Transverse colon (tissue), 4 donors: ENCODE measurements at regions not wholly inside any gene's neighbourhood (a gene's known extent, or its start where the extent isn't known, plus 50 kb on each side); places are given as distances from the start of the nearest gene placed in this dataset.
"Not testable (repeated sequence)": the region's sequence is repeated elsewhere in the genome, so short reads cannot be mapped to it uniquely, and the experiment has no call there.

Source experiments
- POLR2AphosphoS5 ChIP-seq, 3 donors: sonication (generic); formaldehyde crosslinking; IDR thresholded peaks; one replicate each; pipeline ENCODE4 v1.6.1; 2016; ENCODE audit warnings: antibody characterized with exemption in 3 of 3
- TF ChIP-seq, protein P1 (sequence below), 5 experiments: fragments of 200-600 bp in 3 of 5; fragments of 450-650 bp in 2 of 5; sonication (generic) in 3 of 5; IDR thresholded peaks; 1 replicate in 2 of 5; 2 replicates in 3 of 5; pipeline ENCODE4 v1.5.1; 2016 to 2017; ENCODE audit warnings: antibody characterized with exemption in 5 of 5, inconsistent platforms in 3 of 5, mild to moderate bottlenecking in 2 of 5, moderate library complexity in 1 of 5

- TF ChIP-seq POLR2AphosphoS5 (IDR thresholded peaks at IDR 0.05): not testable (repeated sequence)
- TF ChIP-seq, protein P1, sequence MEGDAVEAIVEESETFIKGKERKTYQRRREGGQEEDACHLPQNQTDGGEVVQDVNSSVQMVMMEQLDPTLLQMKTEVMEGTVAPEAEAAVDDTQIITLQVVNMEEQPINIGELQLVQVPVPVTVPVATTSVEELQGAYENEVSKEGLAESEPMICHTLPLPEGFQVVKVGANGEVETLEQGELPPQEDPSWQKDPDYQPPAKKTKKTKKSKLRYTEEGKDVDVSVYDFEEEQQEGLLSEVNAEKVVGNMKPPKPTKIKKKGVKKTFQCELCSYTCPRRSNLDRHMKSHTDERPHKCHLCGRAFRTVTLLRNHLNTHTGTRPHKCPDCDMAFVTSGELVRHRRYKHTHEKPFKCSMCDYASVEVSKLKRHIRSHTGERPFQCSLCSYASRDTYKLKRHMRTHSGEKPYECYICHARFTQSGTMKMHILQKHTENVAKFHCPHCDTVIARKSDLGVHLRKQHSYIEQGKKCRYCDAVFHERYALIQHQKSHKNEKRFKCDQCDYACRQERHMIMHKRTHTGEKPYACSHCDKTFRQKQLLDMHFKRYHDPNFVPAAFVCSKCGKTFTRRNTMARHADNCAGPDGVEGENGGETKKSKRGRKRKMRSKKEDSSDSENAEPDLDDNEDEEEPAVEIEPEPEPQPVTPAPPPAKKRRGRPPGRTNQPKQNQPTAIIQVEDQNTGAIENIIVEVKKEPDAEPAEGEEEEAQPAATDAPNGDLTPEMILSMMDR (IDR thresholded peaks at IDR 0.05): not testable (repeated sequence)
Measured at GRCh38 chr16:35169324-35169723, 1709.9 kb downstream of the TP53TG3F start.
